ENCODE measurements at regions not wholly inside any gene's neighbourhood (a gene's known extent, or its start where the extent isn't known, plus 50 kb on each side); places are given as distances from the start of the nearest gene placed in this dataset.
A peak's percentile ranks its signal among the peaks of the same experiment; 100 is the strongest.
"Not testable (repeated sequence)": the region's sequence is repeated elsewhere in the genome, so short reads cannot be mapped to it uniquely, and the experiment has no call there.

GRCh38 chr5:77869116-77869798, 93.1 kb upstream of the TBCA start:
- DNase-seq (ENCODE audit: low read depth) = no peak

GRCh38 chr5:77867914-77868313, 91.8 kb upstream of the TBCA start:
- DNase-seq (ENCODE audit: low read depth) = no peak

GRCh38 chr5:77867194-77867691, 91.1 kb upstream of the TBCA start:
- peak; percentile 25 for DNase-seq (ENCODE audit: low read depth)

GRCh38 chr5:77866198-77866597, 90.1 kb upstream of the TBCA start:
- DNase-seq (ENCODE audit: low read depth) = no peak

- no peak for DNase-seq (ENCODE audit: low read depth)
Measured at GRCh38 chr5:77864997-77865396, 88.9 kb upstream of the TBCA start.

- DNase-seq (ENCODE audit: low read depth) = no peak
Measured at GRCh38 chr5:77863181-77863580, 87.0 kb upstream of the TBCA start.

- no peak for DNase-seq (ENCODE audit: low read depth)
Measured at GRCh38 chr5:77861576-77861975, 85.4 kb upstream of the TBCA start.

- DNase-seq (ENCODE audit: low read depth) = no peak
Measured at GRCh38 chr5:77859306-77859705, 83.2 kb upstream of the TBCA start.

- not testable (repeated sequence) for DNase-seq (ENCODE audit: low read depth)
Measured at GRCh38 chr5:77858678-77859077, 82.5 kb upstream of the TBCA start.

- peak; percentile 12 for DNase-seq (ENCODE audit: low read depth)
Measured at GRCh38 chr5:77855369-77855768, 79.2 kb upstream of the TBCA start.

- DNase-seq (ENCODE audit: low read depth) = no peak
Measured at GRCh38 chr5:77853353-77853907, 77.3 kb upstream of the TBCA start.

GRCh38 chr5:77852514-77853352, 76.6 kb upstream of the TBCA start:
- DNase-seq (ENCODE audit: low read depth) = peak; percentile 80

GRCh38 chr5:77852068-77852513, 76.0 kb upstream of the TBCA start:
- no peak for DNase-seq (ENCODE audit: low read depth)

- DNase-seq (ENCODE audit: low read depth) = no peak
Measured at GRCh38 chr5:77851176-77852067, 75.3 kb upstream of the TBCA start.

- no peak for DNase-seq (ENCODE audit: low read depth)
Measured at GRCh38 chr5:77850536-77851175, 74.5 kb upstream of the TBCA start.

GRCh38 chr5:77849308-77849900, 73.3 kb upstream of the TBCA start:
- DNase-seq (ENCODE audit: low read depth) = no peak

GRCh38 chr5:77847814-77848290, 71.7 kb upstream of the TBCA start:
- DNase-seq (ENCODE audit: low read depth) = no peak

GRCh38 chr5:77847129-77847460, 71.0 kb upstream of the TBCA start:
- DNase-seq (ENCODE audit: low read depth) = no peak

- no peak for DNase-seq (ENCODE audit: low read depth)
Measured at GRCh38 chr5:77846422-77847128, 70.4 kb upstream of the TBCA start.

- no peak for DNase-seq (ENCODE audit: low read depth)
Measured at GRCh38 chr5:77845324-77845646, 69.1 kb upstream of the TBCA start.

Data from HT1080 (cell line).